ENCODE measurements at regions not wholly inside any gene's neighbourhood (a gene's known extent, or its start where the extent isn't known, plus 50 kb on each side); places are given as distances from the start of the nearest gene placed in this dataset.
A peak's percentile ranks its signal among the peaks of the same experiment; 100 is the strongest.

GRCh38 chr4:145293658-145294057 lies 113.3 kb upstream of the OTUD4 start:
- Histone ChIP-seq H3K4me3 (no peak overlapping the region), H3K9me3 (no peaks in the 10 kb centered on the region), H3K4me1 (peaks cover 13 to 14% of the 10 kb centered on the region in 2 donors), H3K27me3 (no peaks in the 10 kb centered on the region), H3K36me3 (no peaks in the 10 kb centered on the region), H3K27ac (no peak overlapping the region)
- DNase-seq (no peak), ATAC-seq (no peak)
- in situ Hi-C loops (cut with MboI; ENCODE audit: low sequenced_read_pairs in 4 of 4), result no loop called here
- TF ChIP-seq POLR2A (IDR thresholded peaks at IDR 0.05) (no peak), CTCF (IDR thresholded peaks at IDR 0.05 in 4 of 5, conservative IDR thresholded peaks at IDR 0.05 in 1 of 5) (no peak)
- intact Hi-C loops (cut with DNase I; ENCODE audit: low total_unique reads), result no loop called here

DNA sequence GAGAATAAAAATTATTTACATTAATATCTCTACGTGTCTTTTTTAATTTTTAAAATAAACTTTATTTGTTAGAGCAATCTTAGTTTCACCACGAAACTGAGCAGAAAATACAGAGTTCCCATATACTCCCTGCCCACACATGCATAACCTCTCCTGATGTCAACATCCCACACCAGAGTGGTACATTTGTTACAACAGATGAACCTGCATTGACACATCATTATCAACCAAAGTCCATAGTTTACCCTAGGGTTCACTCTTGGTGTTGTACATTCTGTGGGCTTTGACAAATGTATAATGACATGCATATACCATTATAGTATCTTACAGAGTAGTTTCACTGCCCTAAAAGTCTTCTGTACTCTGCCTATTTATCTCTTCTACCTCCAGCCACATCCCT lies 110.6 kb upstream of the OTUD4 start:
- Histone ChIP-seq H3K36me3 (no peaks in the 10 kb centered on the region), H3K4me1 (peaks cover 13 to 14% of the 10 kb centered on the region in 2 donors), H3K9me3 (no peaks in the 10 kb centered on the region), H3K4me3 (no peak overlapping the region), H3K27ac (no peak overlapping the region), H3K27me3 (no peaks in the 10 kb centered on the region)
- in situ Hi-C loops (cut with MboI; ENCODE audit: low sequenced_read_pairs in 4 of 4) (no loop called here), intact Hi-C loops (cut with DNase I; ENCODE audit: low total_unique reads) (no loop called here)
- DNase-seq, result no peak
- TF ChIP-seq CTCF (IDR thresholded peaks at IDR 0.05 in 4 of 5, conservative IDR thresholded peaks at IDR 0.05 in 1 of 5) (no peak), POLR2A (IDR thresholded peaks at IDR 0.05) (no peak)
- no peak for ATAC-seq

DNA sequence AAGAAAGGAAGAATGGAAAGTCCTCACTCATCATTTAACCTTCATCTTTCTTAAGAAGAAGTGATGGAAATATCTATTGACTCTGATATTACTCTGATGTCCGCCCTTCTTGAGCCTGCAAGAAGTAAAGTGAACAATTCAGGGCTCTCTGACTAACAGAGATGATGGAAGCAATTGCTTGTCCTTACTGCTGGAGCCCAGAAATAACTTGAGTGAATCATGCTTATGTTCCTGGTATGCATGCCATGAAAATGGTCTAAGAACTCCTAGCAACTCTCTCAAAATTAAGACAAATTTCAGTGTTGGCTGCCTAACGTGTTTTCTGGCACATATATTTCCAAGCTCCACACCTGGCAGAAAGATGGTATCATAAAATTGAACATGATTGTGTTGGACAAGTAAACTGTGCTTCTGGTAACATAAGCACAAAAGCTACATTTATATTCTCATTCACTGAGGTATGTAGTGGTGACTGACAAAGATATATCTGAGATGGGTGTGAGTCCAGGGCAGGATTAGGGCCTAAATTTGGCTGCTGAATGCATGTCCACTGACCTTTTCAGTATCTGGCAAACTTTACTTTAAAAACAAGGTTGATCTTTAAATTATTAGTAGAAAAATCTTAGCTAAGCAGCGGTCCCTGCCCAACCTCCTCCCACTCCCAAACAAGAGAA lies 109.2 kb upstream of the OTUD4 start:
- peak overlapping the region; percentile 21 to 36 (median 30) for H3K27ac ChIP-seq
- no peaks in the 10 kb centered on the region for H3K9me3 ChIP-seq
- DNase-seq, result no peak
- intact Hi-C loops (cut with DNase I; ENCODE audit: low total_unique reads) (no loop called here), in situ Hi-C loops (cut with MboI; ENCODE audit: low sequenced_read_pairs in 4 of 4) (loop anchor here in 1 of 4 donors (10.0 kb wide), 1 partner anchor 55 kb away; no protein-coding TSS in a partner anchor)
- ATAC-seq, result peak; percentile 66 to 87
- H3K4me1 ChIP-seq, result peaks cover 13 to 14% of the 10 kb centered on the region in 2 donors
- no peak overlapping the region for H3K4me3 ChIP-seq
- no peak for TF ChIP-seq CTCF (IDR thresholded peaks at IDR 0.05 in 4 of 5, conservative IDR thresholded peaks at IDR 0.05 in 1 of 5)
- no peak for TF ChIP-seq POLR2A (IDR thresholded peaks at IDR 0.05)
- H3K27me3 ChIP-seq, result no peaks in the 10 kb centered on the region
- no peaks in the 10 kb centered on the region for H3K36me3 ChIP-seq

DNA sequence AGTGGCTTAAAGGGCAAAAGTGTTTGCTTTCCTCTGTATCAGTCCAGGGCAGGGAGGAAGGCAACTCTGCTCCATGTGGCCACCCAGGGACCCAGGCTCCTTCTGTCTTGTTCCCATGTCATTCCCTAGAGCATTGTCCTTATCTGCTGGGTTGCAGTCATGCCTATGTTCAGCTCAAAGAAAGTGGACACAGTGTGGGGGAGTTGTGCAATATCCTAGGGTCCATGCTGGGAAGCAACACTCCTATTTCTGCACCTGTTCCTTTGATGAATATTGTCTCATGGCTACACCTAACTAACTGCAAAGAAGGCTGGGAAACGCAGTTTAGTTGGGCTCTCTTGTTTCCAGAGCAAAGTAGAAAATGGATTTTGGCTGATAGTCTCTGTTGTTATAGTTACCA lies 107.0 kb upstream of the OTUD4 start:
- intact Hi-C loops (cut with DNase I; ENCODE audit: low total_unique reads), result no loop called here
- peaks cover 13 to 17% of the 10 kb centered on the region in 2 donors for H3K4me1 ChIP-seq
- H3K27ac ChIP-seq, result no peak overlapping the region
- DNase-seq (no peak), ATAC-seq (no peak)
- H3K4me3 ChIP-seq, result no peak overlapping the region
- TF ChIP-seq CTCF (IDR thresholded peaks at IDR 0.05 in 4 of 5, conservative IDR thresholded peaks at IDR 0.05 in 1 of 5) (no peak), POLR2A (IDR thresholded peaks at IDR 0.05) (no peak)
- H3K27me3 ChIP-seq, result no peaks in the 10 kb centered on the region
- H3K36me3 ChIP-seq, result no peaks in the 10 kb centered on the region
- H3K9me3 ChIP-seq, result no peaks in the 10 kb centered on the region
- in situ Hi-C loops (cut with MboI; ENCODE audit: low sequenced_read_pairs in 4 of 4), result loop anchor here in 1 of 4 donors (10.0 kb wide), 1 partner anchor 57 kb away; no protein-coding TSS in a partner anchor

Measured in gastrocnemius medialis (tissue), 4 donors.